SU-DHL-6 (cell line): ENCODE measurements at regions not wholly inside any gene's neighbourhood (a gene's known extent, or its start where the extent isn't known, plus 50 kb on each side); places are given as distances from the start of the nearest gene placed in this dataset.

Experiments
- H2AFZ ChIP-seq: fragments of 200-600 bp; sonication (generic); 2 replicates; pipeline ENCODE4 v1.6.1; 2014; ENCODE audit warnings: low read depth, mild to moderate bottlenecking, moderate library complexity, mixed read lengths, antibody characterized with exemption, low read length; ENCODE audit not compliant: severe bottlenecking
- H3F3A ChIP-seq: fragments of 200-600 bp; shearing (Covaris generic); 2 replicates; pipeline ENCODE4 v1.6.0; 2016; ENCODE audit warnings: antibody characterized with exemption, mild to moderate bottlenecking; ENCODE audit not compliant: insufficient read depth
- H3K27ac ChIP-seq: fragments of 200-600 bp; sonication (generic); 2 replicates; pipeline ENCODE4 v1.5.1; 2016; ENCODE audit warnings: low read depth, mild to moderate bottlenecking, low read length, moderate library complexity, mixed read lengths
- H3K27me3 ChIP-seq: fragments of 200-600 bp; sonication (generic), shearing (Covaris generic); 2 replicates; pipeline ENCODE4 v1.6.0; 2014; ENCODE audit warnings: mild to moderate bottlenecking, low read length
- H3K36me3 ChIP-seq: fragments of 200-600 bp; sonication (generic); 2 replicates; pipeline ENCODE4 v1.6.1; 2014; ENCODE audit warnings: mild to moderate bottlenecking, low read length, mixed read lengths
- H3K4me2 ChIP-seq: fragments of 300-600, 200-600 bp; shearing (Covaris generic), sonication (generic); 2 replicates; pipeline ENCODE4 v1.6.0; 2014; ENCODE audit warnings: low read length, low read depth, mild to moderate bottlenecking; ENCODE audit not compliant: poor library complexity, severe bottlenecking
- H3K4me3 ChIP-seq: fragments of 200-600 bp; sonication (generic); 2 replicates; pipeline ENCODE4 v1.5.1; 2014; ENCODE audit warnings: antibody characterized with exemption, low read length, mild to moderate bottlenecking, mixed read lengths; ENCODE audit not compliant: insufficient read depth, poor library complexity, severe bottlenecking
- H3K79me2 ChIP-seq: fragments of 200-600 bp; sonication (generic); 2 replicates; pipeline ENCODE4 v1.6.1; 2014; ENCODE audit warnings: mild to moderate bottlenecking, low read length, moderate library complexity; ENCODE audit not compliant: insufficient read depth
- H3K9ac ChIP-seq: fragments of 200-600 bp; sonication (generic); 2 replicates; pipeline ENCODE4 v1.7.0; 2014; ENCODE audit warnings: mild to moderate bottlenecking, low read length
- H3K9me2 ChIP-seq: fragments of 200-600 bp; sonication (generic); replicated peaks from 2 replicates; pipeline ENCODE4 v1.6.1; 2014; ENCODE audit warnings: low read length; ENCODE audit not compliant: insufficient read depth
- H3K9me3 ChIP-seq: fragments of 200-600 bp; sonication (generic); 2 replicates; pipeline ENCODE4 v1.6.1; 2014; ENCODE audit warnings: low read length, mixed read lengths; ENCODE audit not compliant: insufficient read depth
- H4K20me1 ChIP-seq: fragments of 200-600 bp; sonication (generic); 2 replicates; pipeline ENCODE4 v1.6.1; 2014; ENCODE audit warnings: low read depth, mild to moderate bottlenecking, antibody characterized with exemption, low read length, moderate library complexity, mixed read lengths
- CTCF ChIP-seq: fragments of 200-600 bp; sonication (generic); IDR thresholded peaks from one replicate; pipeline ENCODE4 v1.5.1; 2017; ENCODE audit warnings: antibody characterized with exemption, mild to moderate bottlenecking, low read length, moderate library complexity; ENCODE audit not compliant: insufficient read depth, poor library complexity, severe bottlenecking
- EZH2phosphoT487 ChIP-seq: fragments of 200-600 bp; sonication (generic), shearing (Covaris generic); conservative IDR thresholded peaks from 2 replicates; pipeline ENCODE4 v1.6.1; 2018; ENCODE audit warnings: mild to moderate bottlenecking, antibody characterized with exemption, low read length, moderate library complexity, mixed read lengths

GRCh38 chr16:73350707-73351452, 303.0 kb upstream of the ZFHX3 start:
- Histone ChIP-seq H3K36me3 (no peaks in the 10 kb centered on the region), H3K79me2 (no peaks in the 10 kb centered on the region), H2AFZ (no peak overlapping the region), H3F3A (no peaks in the 10 kb centered on the region), H4K20me1 (no peaks in the 10 kb centered on the region), H3K27me3 (no peaks in the 10 kb centered on the region), H3K9ac (no peak overlapping the region), H3K4me2 (no peak overlapping the region), H3K9me3 (no peaks in the 10 kb centered on the region), H3K27ac (no peak overlapping the region), H3K4me3 (no peak overlapping the region), H3K9me2 (no peaks in the 10 kb centered on the region)
- TF ChIP-seq EZH2phosphoT487 (no peak), CTCF (no peak)

GRCh38 chr16:73347500-73348375, 299.8 kb upstream of the ZFHX3 start:
- Histone ChIP-seq H3K4me2 (no peak overlapping the region), H3K27me3 (no peaks in the 10 kb centered on the region), H3K79me2 (no peaks in the 10 kb centered on the region), H3F3A (no peaks in the 10 kb centered on the region), H3K9me3 (no peaks in the 10 kb centered on the region), H3K9ac (no peak overlapping the region), H3K9me2 (no peaks in the 10 kb centered on the region), H3K36me3 (no peaks in the 10 kb centered on the region), H2AFZ (no peak overlapping the region), H3K4me3 (no peak overlapping the region), H4K20me1 (no peaks in the 10 kb centered on the region), H3K27ac (no peak overlapping the region)
- no peak for TF ChIP-seq CTCF
- no peak for TF ChIP-seq EZH2phosphoT487

- H4K20me1 ChIP-seq, result no peaks in the 10 kb centered on the region
- no peak overlapping the region for H3K27ac ChIP-seq
- H2AFZ ChIP-seq, result no peak overlapping the region
- no peak overlapping the region for H3K4me3 ChIP-seq
- no peaks in the 10 kb centered on the region for H3K79me2 ChIP-seq
- H3K9me3 ChIP-seq, result no peaks in the 10 kb centered on the region
- no peak for TF ChIP-seq CTCF
- TF ChIP-seq EZH2phosphoT487, result no peak
- H3K9me2 ChIP-seq, result no peaks in the 10 kb centered on the region
- no peak overlapping the region for H3K9ac ChIP-seq
- no peaks in the 10 kb centered on the region for H3K27me3 ChIP-seq
- no peaks in the 10 kb centered on the region for H3F3A ChIP-seq
- no peaks in the 10 kb centered on the region for H3K36me3 ChIP-seq
- no peak overlapping the region for H3K4me2 ChIP-seq
Measured at GRCh38 chr16:73339821-73340220, 291.9 kb upstream of the ZFHX3 start.
